H1 (cell line): ENCODE measurements at regions not wholly inside any gene's neighbourhood (a gene's known extent, or its start where the extent isn't known, plus 50 kb on each side); places are given as distances from the start of the nearest gene placed in this dataset.

Source experiments
- JUND ChIP-seq: IDR thresholded peaks from 2 replicates; pipeline ENCODE4 v1.6.1; 2011; ENCODE audit warnings: mild to moderate bottlenecking, improper control_type of control experiment, low read length
- TBP ChIP-seq: IDR thresholded peaks from 2 replicates; pipeline ENCODE4 v1.6.1; 2011; ENCODE audit warnings: low read depth, low read length, improper control_type of control experiment
- TF ChIP-seq, protein P1 (sequence below): IDR thresholded peaks from 2 replicates; pipeline ENCODE4 v1.6.1; 2012; ENCODE audit warnings: low read length, inconsistent platforms

DNA sequence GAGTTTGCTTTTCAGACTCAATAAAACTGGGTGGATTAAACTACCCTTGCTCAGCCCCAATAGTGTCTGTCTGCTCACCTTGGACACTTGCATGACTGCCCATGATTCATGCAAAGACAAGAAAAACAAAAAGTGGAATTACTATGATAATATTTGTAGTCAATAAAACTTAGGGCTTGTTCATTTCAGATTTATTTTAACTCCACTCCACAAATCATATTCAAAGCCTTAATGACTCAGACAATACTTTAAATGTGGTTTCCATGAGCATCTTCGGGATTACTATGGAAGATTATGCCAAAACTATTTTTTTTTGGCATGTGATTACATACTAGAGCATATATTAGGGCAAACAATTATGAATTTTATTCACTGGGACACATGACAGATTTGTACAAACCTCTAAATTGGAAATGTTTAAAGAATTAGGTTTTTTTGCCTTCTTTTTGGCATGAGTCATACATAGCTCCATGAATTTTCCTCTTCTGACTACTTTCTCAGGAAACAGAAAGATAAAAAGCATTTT lies 468.9 kb downstream of the ACTL7B start (continued):
- TF ChIP-seq, protein P1, sequence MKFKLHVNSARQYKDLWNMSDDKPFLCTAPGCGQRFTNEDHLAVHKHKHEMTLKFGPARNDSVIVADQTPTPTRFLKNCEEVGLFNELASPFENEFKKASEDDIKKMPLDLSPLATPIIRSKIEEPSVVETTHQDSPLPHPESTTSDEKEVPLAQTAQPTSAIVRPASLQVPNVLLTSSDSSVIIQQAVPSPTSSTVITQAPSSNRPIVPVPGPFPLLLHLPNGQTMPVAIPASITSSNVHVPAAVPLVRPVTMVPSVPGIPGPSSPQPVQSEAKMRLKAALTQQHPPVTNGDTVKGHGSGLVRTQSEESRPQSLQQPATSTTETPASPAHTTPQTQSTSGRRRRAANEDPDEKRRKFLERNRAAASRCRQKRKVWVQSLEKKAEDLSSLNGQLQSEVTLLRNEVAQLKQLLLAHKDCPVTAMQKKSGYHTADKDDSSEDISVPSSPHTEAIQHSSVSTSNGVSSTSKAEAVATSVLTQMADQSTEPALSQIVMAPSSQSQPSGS: no peak
- no peak for TF ChIP-seq JUND
- no peak for TF ChIP-seq TBP
